Esophagus squamous epithelium (tissue), 5 donors: ENCODE measurements at regions not wholly inside any gene's neighbourhood (a gene's known extent, or its start where the extent isn't known, plus 50 kb on each side); places are given as distances from the start of the nearest gene placed in this dataset.

Source experiments
- DNase-seq: peaks from one replicate; lab custom pipeline; 2025; lab: John Stamatoyannopoulos, UW
- H3K27ac ChIP-seq, 4 donors: fragments of 200-600 bp; sonication (generic); one replicate each; pipeline ENCODE4 v1.5.1; 2016 to 2019; ENCODE audit warnings: mild to moderate bottlenecking in 1 of 4
- H3K27me3 ChIP-seq, 4 donors: fragments of 200-600 bp; sonication (generic); 1 replicate in 3 of 4; 2 replicates in 1 of 4; pipeline versions ENCODE4 v1.5.1 to v1.6.0; 2017 to 2021; ENCODE audit warnings: antibody characterized with exemption in 1 of 4
- H3K36me3 ChIP-seq, 3 donors: fragments of 200-600 bp; sonication (generic); one replicate each; pipeline ENCODE4 v1.5.1; 2016 to 2019
- H3K4me1 ChIP-seq, 3 donors: fragments of 200-600 bp; sonication (generic); one replicate each; pipeline ENCODE4 v1.5.1; 2017 to 2019
- H3K4me3 ChIP-seq, 4 donors: fragments of 200-600 bp; sonication (generic); 1 replicate in 3 of 4; 2 replicates in 1 of 4; pipeline ENCODE4 v1.5.1; 2016 to 2019; ENCODE audit warnings: mild to moderate bottlenecking in 2 of 4, moderate library complexity in 1 of 4
- H3K9me3 ChIP-seq, 3 donors: fragments of 200-600 bp; sonication (generic); one replicate each; pipeline ENCODE4 v1.5.1; 2016 to 2019
- CTCF ChIP-seq, 6 experiments: fragments of 450-650 bp in 4 of 6; fragments of 200-600 bp in 2 of 6; sonication (generic) in 2 of 6; IDR thresholded peaks; one replicate each; pipeline ENCODE4 v1.5.1; 2016 to 2019; ENCODE audit warnings: antibody characterized with exemption in 6 of 6, mild to moderate bottlenecking in 4 of 6, moderate library complexity in 4 of 6
- POLR2A ChIP-seq, 4 donors: fragments of 450-650 bp; IDR thresholded peaks; one replicate each; pipeline ENCODE4 v1.6.1; 2017; ENCODE audit warnings: antibody characterized with exemption in 4 of 4, mild to moderate bottlenecking in 4 of 4, moderate library complexity in 3 of 4
- WGBS, 2 donors: methylation state at CpG; one replicate each; pipeline ENCODE4 v1.1.5; 2018; 5-methylcytosine and 5-hydroxymethylcytosine counted together
- intact Hi-C: fragments of 100-400 bp; cut with DNase I; formaldehyde crosslinking; loops from one replicate; pipeline ENCODE4 v1.15.0; 2022
- donor health status: DM: yes; HTN: yes; CAD: no.

DNA sequence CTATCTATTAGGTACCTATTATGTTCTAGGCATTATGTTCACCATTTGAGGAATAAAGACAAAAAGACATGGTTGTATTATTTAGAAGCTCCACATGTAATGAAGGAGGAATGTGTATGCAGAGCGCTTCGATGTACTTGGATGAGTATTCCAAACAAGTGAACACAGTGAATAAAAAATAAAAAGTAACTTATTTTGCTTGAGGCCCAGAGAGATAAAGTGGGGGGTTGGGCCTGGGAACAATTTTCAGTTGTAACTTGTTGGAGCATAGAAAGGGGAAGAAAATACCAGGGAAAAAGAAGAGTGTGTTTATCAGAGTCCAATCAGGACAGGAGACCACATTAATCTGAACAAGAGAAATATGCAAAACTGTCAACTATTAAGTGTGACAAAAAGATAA lies 445.7 kb upstream of the BCHE start:
- no peak overlapping the region for H3K27ac ChIP-seq
- no peaks in the 10 kb centered on the region for H3K9me3 ChIP-seq
- H3K27me3 ChIP-seq: no peaks in the 10 kb centered on the region
- DNase-seq: no peak
- H3K4me3 ChIP-seq: no peak overlapping the region
- TF ChIP-seq POLR2A (IDR thresholded peaks at IDR 0.05) (no peak), CTCF (IDR thresholded peaks at IDR 0.05) (no peak)
- H3K36me3 ChIP-seq: no peaks in the 10 kb centered on the region
- H3K4me1 ChIP-seq: no peaks in the 10 kb centered on the region
- intact Hi-C loops: no loop called here
- WGBS, 2 donors: 19 to 86% methylated on average over 2 of the region's 2 CpGs

GRCh38 chr3:166279636-166280035 lies 442.4 kb upstream of the BCHE start:
- no peak overlapping the region for H3K4me3 ChIP-seq
- no peaks in the 10 kb centered on the region for H3K4me1 ChIP-seq
- TF ChIP-seq POLR2A (IDR thresholded peaks at IDR 0.05): no peak
- TF ChIP-seq CTCF (IDR thresholded peaks at IDR 0.05): no peak
- no peaks in the 10 kb centered on the region for H3K27me3 ChIP-seq
- 49% methylated on average over 2 of the region's 2 CpGs for WGBS, 2 donors
- no peaks in the 10 kb centered on the region for H3K36me3 ChIP-seq
- no peak overlapping the region for H3K27ac ChIP-seq
- H3K9me3 ChIP-seq: no peaks in the 10 kb centered on the region
- intact Hi-C loops: no loop called here
- DNase-seq: no peak

GRCh38 chr3:166275024-166275390 lies 437.8 kb upstream of the BCHE start:
- intact Hi-C loops: no loop called here
- 58 to 61% methylated on average over 1 of the region's 1 CpG for WGBS, 2 donors
- DNase-seq: no peak
- Histone ChIP-seq H3K9me3 (no peaks in the 10 kb centered on the region), H3K27ac (no peak overlapping the region), H3K27me3 (no peaks in the 10 kb centered on the region), H3K36me3 (no peaks in the 10 kb centered on the region), H3K4me3 (no peak overlapping the region), H3K4me1 (no peaks in the 10 kb centered on the region)
- TF ChIP-seq CTCF (IDR thresholded peaks at IDR 0.05) (no peak), POLR2A (IDR thresholded peaks at IDR 0.05) (no peak)

DNA sequence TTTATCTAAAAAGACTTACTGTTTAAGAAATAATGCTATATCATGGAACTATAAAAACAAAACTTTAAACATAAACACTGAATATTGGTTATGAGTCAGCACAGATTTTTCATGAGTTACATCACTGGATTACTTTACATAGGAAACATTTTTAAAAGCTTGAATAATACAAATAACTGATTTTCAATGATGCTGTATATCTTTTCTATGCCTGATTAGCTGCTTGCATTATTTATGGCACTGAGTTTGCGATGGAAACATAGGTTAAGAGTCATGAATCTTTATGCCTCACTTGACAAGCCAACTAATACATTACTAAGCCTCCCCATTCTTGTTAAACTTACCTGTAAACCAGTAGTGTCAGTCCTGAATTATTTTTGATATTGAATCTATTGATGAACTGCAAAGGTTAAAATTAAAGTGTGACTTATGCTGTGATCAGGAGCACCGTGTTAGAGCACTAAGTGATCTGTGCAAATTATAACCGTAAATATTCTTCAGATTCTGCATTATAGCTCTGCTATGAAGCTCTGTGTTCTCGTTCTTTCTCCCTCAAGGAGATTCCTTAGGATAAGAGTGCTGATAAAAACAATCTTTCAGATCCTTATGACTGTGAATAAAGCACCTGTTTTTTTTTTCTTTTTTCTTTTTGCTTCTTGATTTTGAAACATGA lies 437.3 kb upstream of the BCHE start:
- Histone ChIP-seq H3K27ac (no peak overlapping the region), H3K9me3 (no peaks in the 10 kb centered on the region), H3K4me3 (no peak overlapping the region), H3K27me3 (no peaks in the 10 kb centered on the region), H3K4me1 (no peaks in the 10 kb centered on the region), H3K36me3 (no peaks in the 10 kb centered on the region)
- 47 to 69% methylated on average over 4 of the region's 4 CpGs for WGBS, 2 donors
- no peak for TF ChIP-seq CTCF (IDR thresholded peaks at IDR 0.05)
- TF ChIP-seq POLR2A (IDR thresholded peaks at IDR 0.05): no peak
- DNase-seq: no peak
- intact Hi-C loops: no loop called here

- no peaks in the 10 kb centered on the region for H3K36me3 ChIP-seq
- TF ChIP-seq POLR2A (IDR thresholded peaks at IDR 0.05): no peak
- no peak for TF ChIP-seq CTCF (IDR thresholded peaks at IDR 0.05)
- no peak overlapping the region for H3K4me3 ChIP-seq
- 0 to 3% methylated on average over 1 of the region's 1 CpG for WGBS, 2 donors
- H3K4me1 ChIP-seq: no peaks in the 10 kb centered on the region
- no peak for DNase-seq
- no peak overlapping the region for H3K27ac ChIP-seq
- intact Hi-C loops: no loop called here
- no peaks in the 10 kb centered on the region for H3K9me3 ChIP-seq
- H3K27me3 ChIP-seq: no peaks in the 10 kb centered on the region
These were observed 433.2 kb upstream of the BCHE start for GRCh38 chr3:166270429-166270828.
